ENCODE measurements at regions not wholly inside any gene's neighbourhood (a gene's known extent, or its start where the extent isn't known, plus 50 kb on each side); places are given as distances from the start of the nearest gene placed in this dataset.

DNA sequence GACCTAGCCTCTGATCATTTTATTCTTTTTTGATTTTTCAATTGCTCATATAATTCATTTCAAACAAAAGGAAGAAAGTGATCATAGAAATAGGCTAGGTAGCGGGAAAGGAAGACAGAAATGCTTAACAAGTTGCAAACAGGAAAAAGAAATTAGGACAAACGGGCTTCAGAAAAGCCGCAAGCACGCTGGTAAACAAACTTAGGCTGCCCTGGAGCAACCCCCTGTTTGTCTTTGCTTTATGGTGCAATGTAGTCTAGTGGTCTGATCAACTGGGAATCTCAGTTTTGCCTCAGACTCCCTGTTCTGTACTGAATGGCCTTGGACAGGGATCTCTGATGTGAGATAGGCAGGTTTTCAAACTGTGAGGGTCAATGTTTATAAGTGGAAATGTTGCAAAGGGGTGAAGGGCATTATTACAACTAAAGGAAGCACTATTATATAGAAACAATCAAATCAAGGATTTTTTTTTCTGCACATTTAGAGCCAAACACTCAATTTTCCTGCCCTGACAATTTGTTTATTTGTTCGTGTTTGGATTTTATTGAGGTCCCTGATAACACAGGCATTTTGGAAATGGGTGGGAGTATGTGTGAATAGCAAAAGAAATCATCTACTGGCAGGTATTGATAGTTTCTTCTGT is 146.8 kb upstream of the NRIP1 start (continued):
- TF ChIP-seq LCORL (IDR thresholded peaks at IDR 0.05), result no peak
- TF ChIP-seq LCORL (CRISPR knock-in tag; IDR thresholded peaks at IDR 0.05), result peak; percentile 65
- no peak for TF ChIP-seq SP2 (CRISPR knock-in tag; IDR thresholded peaks at IDR 0.05)
- TF ChIP-seq, protein P1, sequence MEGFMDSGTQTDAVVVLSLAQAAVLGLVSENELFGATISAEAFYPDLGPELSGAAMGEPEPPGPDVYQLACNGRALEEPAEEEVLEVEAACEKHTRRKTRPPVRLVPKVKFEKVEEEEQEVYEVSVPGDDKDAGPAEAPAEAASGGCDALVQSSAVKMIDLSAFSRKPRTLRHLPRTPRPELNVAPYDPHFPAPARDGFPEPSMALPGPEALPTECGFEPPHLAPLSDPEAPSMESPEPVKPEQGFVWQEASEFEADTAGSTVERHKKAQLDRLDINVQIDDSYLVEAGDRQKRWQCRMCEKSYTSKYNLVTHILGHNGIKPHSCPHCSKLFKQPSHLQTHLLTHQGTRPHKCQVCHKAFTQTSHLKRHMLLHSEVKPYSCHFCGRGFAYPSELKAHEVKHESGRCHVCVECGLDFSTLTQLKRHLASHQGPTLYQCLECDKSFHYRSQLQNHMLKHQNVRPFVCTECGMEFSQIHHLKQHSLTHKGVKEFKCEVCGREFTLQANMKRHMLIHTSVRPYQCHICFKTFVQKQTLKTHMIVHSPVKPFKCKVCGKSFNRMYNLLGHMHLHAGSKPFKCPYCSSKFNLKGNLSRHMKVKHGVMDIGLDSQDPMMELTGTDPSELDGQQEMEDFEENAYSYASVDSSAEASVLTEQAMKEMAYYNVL (CRISPR knock-in tag; IDR thresholded peaks at IDR 0.05; ENCODE audit: borderline replicate concordance), result peak; percentile 96
- TF ChIP-seq ZNF121 (CRISPR knock-in tag; IDR thresholded peaks at IDR 0.05), result no peak
- peak; percentile 91 for TF ChIP-seq FOSL2 (CRISPR knock-in tag; IDR thresholded peaks at IDR 0.05)
- no peak for TF ChIP-seq MEIS1 (CRISPR knock-in tag; IDR thresholded peaks at IDR 0.05; ENCODE audit: borderline replicate concordance)
- no peak for TF ChIP-seq ZFP41 (CRISPR knock-in tag; IDR thresholded peaks at IDR 0.05; ENCODE audit: borderline replicate concordance)
- TF ChIP-seq RBM22 (optimal IDR thresholded peaks at IDR 0.05; ENCODE audit: low read length), result no peak
- TF ChIP-seq ZNF143 (CRISPR knock-in tag; IDR thresholded peaks at IDR 0.05), result no peak
- TF ChIP-seq XRCC5 (optimal IDR thresholded peaks at IDR 0.05; ENCODE audit: low read length), result no peak
- TF ChIP-seq ZNF569 (CRISPR knock-in tag; IDR thresholded peaks at IDR 0.05; ENCODE audit: borderline replicate concordance), result no peak
- no peak for TF ChIP-seq MLXIP (CRISPR knock-in tag; IDR thresholded peaks at IDR 0.05; ENCODE audit: borderline replicate concordance)
- TF ChIP-seq FOXJ3 (CRISPR knock-in tag; IDR thresholded peaks at IDR 0.05; ENCODE audit: borderline replicate concordance), result peak; percentile 99
- TF ChIP-seq ZNF484 (CRISPR knock-in tag; IDR thresholded peaks at IDR 0.05; ENCODE audit: borderline replicate concordance, low read depth), result no peak
- TF ChIP-seq, protein P2, sequence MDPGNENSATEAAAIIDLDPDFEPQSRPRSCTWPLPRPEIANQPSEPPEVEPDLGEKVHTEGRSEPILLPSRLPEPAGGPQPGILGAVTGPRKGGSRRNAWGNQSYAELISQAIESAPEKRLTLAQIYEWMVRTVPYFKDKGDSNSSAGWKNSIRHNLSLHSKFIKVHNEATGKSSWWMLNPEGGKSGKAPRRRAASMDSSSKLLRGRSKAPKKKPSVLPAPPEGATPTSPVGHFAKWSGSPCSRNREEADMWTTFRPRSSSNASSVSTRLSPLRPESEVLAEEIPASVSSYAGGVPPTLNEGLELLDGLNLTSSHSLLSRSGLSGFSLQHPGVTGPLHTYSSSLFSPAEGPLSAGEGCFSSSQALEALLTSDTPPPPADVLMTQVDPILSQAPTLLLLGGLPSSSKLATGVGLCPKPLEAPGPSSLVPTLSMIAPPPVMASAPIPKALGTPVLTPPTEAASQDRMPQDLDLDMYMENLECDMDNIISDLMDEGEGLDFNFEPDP (CRISPR knock-in tag; conservative IDR thresholded peaks at IDR 0.05), result no peak
- no peak for TF ChIP-seq ZNF597 (CRISPR knock-in tag; IDR thresholded peaks at IDR 0.05)
- no peak for TF ChIP-seq ZSCAN30 (CRISPR knock-in tag; IDR thresholded peaks at IDR 0.05)
- TF ChIP-seq REL (CRISPR knock-in tag; conservative IDR thresholded peaks at IDR 0.05), result no peak
- peak; percentile 72 for TF ChIP-seq PHF5A (CRISPR knock-in tag; IDR thresholded peaks at IDR 0.05; ENCODE audit: low read depth, unreplicated experiment)
- TF ChIP-seq MTERF4 (CRISPR knock-in tag; IDR thresholded peaks at IDR 0.05), result no peak
- peak; percentile 86 to 87 for TF ChIP-seq NR2F1 (CRISPR knock-in tag; IDR thresholded peaks at IDR 0.05)
- TF ChIP-seq HHEX (CRISPR knock-in tag; IDR thresholded peaks at IDR 0.05), result 0 out of 2 replicates have a peak, but pooled peaks have one; percentile 13
